Spleen (tissue), 11 donors: ENCODE measurements at regions not wholly inside any gene's neighbourhood (a gene's known extent, or its start where the extent isn't known, plus 50 kb on each side); places are given as distances from the start of the nearest gene placed in this dataset.
"Not testable (repeated sequence)": the region's sequence is repeated elsewhere in the genome, so short reads cannot be mapped to it uniquely, and the experiment has no call there.

Source experiments
- DNase-seq: peaks from one replicate; pipeline ENCODE4 v3.0.0-alpha.2; 2020
- H3K27ac ChIP-seq, 8 donors: fragments of 200-600 bp; sonication (generic) in 7 of 8; 1 replicate in 4 of 8; 2 replicates in 4 of 8; pipeline versions ENCODE4 v1.5.0 to v1.8.0; 2016 to 2021; ENCODE audit warnings: inconsistent platforms in 4 of 8, mild to moderate bottlenecking in 4 of 8, moderate library complexity in 1 of 8
- H3K27me3 ChIP-seq, 7 donors: fragments of 200-600 bp; sonication (generic) in 6 of 7; replicated peaks in 1 of 7; 1 replicate in 4 of 7; 2 replicates in 3 of 7; pipeline versions ENCODE4 v1.5.0 to v1.8.0; 2016 to 2021; ENCODE audit warnings: inconsistent platforms in 3 of 7, mild to moderate bottlenecking in 1 of 7
- H3K36me3 ChIP-seq, 6 donors: fragments of 200-600 bp; sonication (generic) in 5 of 6; 1 replicate in 4 of 6; 2 replicates in 2 of 6; pipeline versions ENCODE4 v1.5.0 to v1.8.0; 2016 to 2021; ENCODE audit warnings: inconsistent platforms in 2 of 6
- H3K4me1 ChIP-seq, 6 donors: fragments of 200-600 bp; sonication (generic) in 5 of 6; 1 replicate in 3 of 6; 2 replicates in 3 of 6; pipeline versions ENCODE4 v1.5.0 to v1.8.0; 2016 to 2021; ENCODE audit warnings: inconsistent platforms in 3 of 6
- H3K4me3 ChIP-seq, 8 donors: fragments of 200-600 bp; sonication (generic) in 7 of 8; 1 replicate in 4 of 8; 2 replicates in 4 of 8; pipeline versions ENCODE4 v1.5.0 to v1.8.0; 2016 to 2021; ENCODE audit warnings: inconsistent platforms in 4 of 8, mild to moderate bottlenecking in 4 of 8, moderate library complexity in 2 of 8
- H3K9me3 ChIP-seq, 8 donors: fragments of 200-600 bp; sonication (generic) in 7 of 8; 1 replicate in 4 of 8; 2 replicates in 4 of 8; pipeline versions ENCODE4 v1.5.0 to v1.8.0; 2016 to 2021; ENCODE audit warnings: inconsistent platforms in 4 of 8
- POLR2A ChIP-seq, 3 donors: fragments of 450-650 bp; IDR thresholded peaks; one replicate each; pipeline ENCODE4 v1.5.1; 2017; ENCODE audit warnings: antibody characterized with exemption in 3 of 3, mild to moderate bottlenecking in 1 of 3
- POLR2AphosphoS5 ChIP-seq, 3 donors: sonication (generic); formaldehyde crosslinking; IDR thresholded peaks; one replicate each; pipeline ENCODE4 v1.5.1; 2017; ENCODE audit warnings: antibody characterized with exemption in 3 of 3
- WGBS, 5 donors: extraction: QIAGEN DNeasy Blood & Tissue Kit in 3 of 5; methylation state at CpG; one replicate each; pipeline versions ENCODE4 v1.1.5 to v1.1.7; 2013 to 2018; 5-methylcytosine and 5-hydroxymethylcytosine counted together
- intact Hi-C: fragments of 100-400 bp; cut with DNase I; formaldehyde crosslinking; loops from one replicate; pipeline ENCODE4 v1.15.0; 2023; ENCODE audit warnings: low total_unique reads
- TF ChIP-seq, protein P1 (sequence below), 11 experiments: fragments of 200-600 bp in 7 of 11; fragments of 450-650 bp in 4 of 11; sonication (generic) in 4 of 11; IDR thresholded peaks in 8 of 11; conservative IDR thresholded peaks in 3 of 11; 1 replicate in 7 of 11; 2 replicates in 4 of 11; pipeline versions ENCODE4 v1.4.0 to v1.8.0; 2016 to 2021; ENCODE audit warnings: antibody characterized with exemption in 11 of 11, inconsistent platforms in 4 of 11, mild to moderate bottlenecking in 1 of 11
- donor health status: healthy with polysubstance abuse.
- donor health status: DM: no; HTN: no; CAD: no; lungs with moderate emphysema.
- donor health status: DM: no; HTN: no; CAD: no.
- donor health status: Bipolar disorder and iron deficiency.
- donor health status: healthy.
- donor health status: DM: no; HTN: no; CAD: no.
- donor health status: DM: yes; HTN: yes; CAD: no.

DNA sequence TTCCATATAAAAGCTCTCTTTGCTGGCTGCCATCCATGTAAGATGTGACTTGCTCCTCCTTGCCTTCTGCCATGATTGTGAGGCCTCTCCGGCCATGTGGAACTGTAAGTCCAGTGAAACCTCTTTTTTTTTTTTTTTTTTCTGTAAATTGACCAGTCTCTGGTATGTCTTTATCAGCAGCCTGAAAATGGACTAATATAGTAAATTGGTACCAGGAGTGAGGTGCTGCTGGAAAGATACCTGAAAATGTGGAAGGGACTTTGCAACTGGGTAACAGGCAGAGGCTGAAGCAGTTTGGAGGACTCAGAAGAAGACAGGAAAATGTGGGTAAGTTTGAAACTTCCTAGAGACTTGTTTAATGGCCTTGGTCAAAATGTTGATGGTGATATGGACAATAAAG, 124.3 kb upstream of the AADAT start:
- 77 to 95% (median 85%) methylated on average over 1 of the region's 1 CpG for WGBS, 5 donors
- Histone ChIP-seq H3K36me3 (no peaks in the 10 kb centered on the region), H3K9me3 (peaks cover 7 to 66% (median 63%) of the 10 kb centered on the region in 8 donors), H3K4me3 (no peak overlapping the region), H3K4me1 (no peaks in the 10 kb centered on the region), H3K27ac (no peak overlapping the region), H3K27me3 (no peaks in the 10 kb centered on the region)
- no peak for DNase-seq
- TF ChIP-seq POLR2A (IDR thresholded peaks at IDR 0.05) = no peak
- TF ChIP-seq POLR2AphosphoS5 (IDR thresholded peaks at IDR 0.05) = no peak
- TF ChIP-seq, protein P1, sequence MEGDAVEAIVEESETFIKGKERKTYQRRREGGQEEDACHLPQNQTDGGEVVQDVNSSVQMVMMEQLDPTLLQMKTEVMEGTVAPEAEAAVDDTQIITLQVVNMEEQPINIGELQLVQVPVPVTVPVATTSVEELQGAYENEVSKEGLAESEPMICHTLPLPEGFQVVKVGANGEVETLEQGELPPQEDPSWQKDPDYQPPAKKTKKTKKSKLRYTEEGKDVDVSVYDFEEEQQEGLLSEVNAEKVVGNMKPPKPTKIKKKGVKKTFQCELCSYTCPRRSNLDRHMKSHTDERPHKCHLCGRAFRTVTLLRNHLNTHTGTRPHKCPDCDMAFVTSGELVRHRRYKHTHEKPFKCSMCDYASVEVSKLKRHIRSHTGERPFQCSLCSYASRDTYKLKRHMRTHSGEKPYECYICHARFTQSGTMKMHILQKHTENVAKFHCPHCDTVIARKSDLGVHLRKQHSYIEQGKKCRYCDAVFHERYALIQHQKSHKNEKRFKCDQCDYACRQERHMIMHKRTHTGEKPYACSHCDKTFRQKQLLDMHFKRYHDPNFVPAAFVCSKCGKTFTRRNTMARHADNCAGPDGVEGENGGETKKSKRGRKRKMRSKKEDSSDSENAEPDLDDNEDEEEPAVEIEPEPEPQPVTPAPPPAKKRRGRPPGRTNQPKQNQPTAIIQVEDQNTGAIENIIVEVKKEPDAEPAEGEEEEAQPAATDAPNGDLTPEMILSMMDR (IDR thresholded peaks at IDR 0.05 in 8 of 11, conservative IDR thresholded peaks at IDR 0.05 in 3 of 11) = no peak
- intact Hi-C loops = no loop called here

DNA sequence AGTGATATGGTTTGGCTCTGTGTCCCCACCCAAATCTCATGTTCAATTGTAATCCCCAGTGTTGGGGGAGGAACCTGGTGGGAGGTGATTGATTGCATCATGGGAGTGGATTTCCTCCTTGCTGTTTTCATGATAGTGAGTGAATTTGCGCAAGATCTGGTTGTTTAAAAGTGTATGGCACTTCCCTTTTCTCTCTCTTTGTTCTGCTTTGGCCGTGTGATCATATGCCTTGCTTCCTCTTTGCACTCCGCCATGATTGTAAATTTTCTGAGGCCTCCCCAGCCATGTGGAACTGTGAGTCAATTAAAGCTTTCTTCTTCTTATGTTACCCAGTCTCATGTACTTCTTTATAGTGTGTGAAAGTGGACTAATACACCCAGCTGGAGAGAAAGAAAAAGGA, 113.0 kb upstream of the AADAT start:
- H3K27me3 ChIP-seq = peaks cover 0 to 4% (median 0%) of the 10 kb centered on the region in 7 donors
- WGBS, 5 donors = 21 to 47% (median 23%) methylated on average over 3 of the region's 3 CpGs
- DNase-seq = no peak
- peaks cover 0 to 57% (median 9%) of the 10 kb centered on the region in 8 donors for H3K9me3 ChIP-seq
- intact Hi-C loops = no loop called here
- no peak overlapping the region for H3K27ac ChIP-seq
- H3K36me3 ChIP-seq = no peaks in the 10 kb centered on the region
- H3K4me3 ChIP-seq = no peak overlapping the region
- no peaks in the 10 kb centered on the region for H3K4me1 ChIP-seq
- TF ChIP-seq POLR2AphosphoS5 (IDR thresholded peaks at IDR 0.05) (no peak), POLR2A (IDR thresholded peaks at IDR 0.05) (no peak)
- TF ChIP-seq, protein P1 (IDR thresholded peaks at IDR 0.05 in 8 of 11, conservative IDR thresholded peaks at IDR 0.05 in 3 of 11) = no peak

DNA sequence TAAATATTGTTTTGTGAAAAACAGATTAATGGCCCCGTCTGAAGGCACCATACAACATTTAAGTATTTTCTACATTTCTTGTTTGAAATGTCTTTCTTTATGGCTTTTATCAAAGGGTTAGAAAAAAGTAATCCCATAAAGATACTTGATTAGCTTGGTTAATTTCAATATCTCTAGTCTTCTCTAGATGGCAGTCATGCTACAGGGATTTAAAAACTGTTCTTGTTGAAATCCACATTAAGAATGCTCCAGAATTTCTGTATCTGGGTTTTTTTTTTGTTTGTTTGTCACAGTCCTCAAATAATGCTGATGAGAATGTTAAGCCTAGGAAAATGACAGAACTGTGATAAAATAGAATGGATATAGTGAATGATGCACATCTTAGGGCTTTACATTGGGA, 109.0 kb upstream of the AADAT start:
- H3K9me3 ChIP-seq = peaks cover 0 to 46% (median 8%) of the 10 kb centered on the region in 8 donors

DNA sequence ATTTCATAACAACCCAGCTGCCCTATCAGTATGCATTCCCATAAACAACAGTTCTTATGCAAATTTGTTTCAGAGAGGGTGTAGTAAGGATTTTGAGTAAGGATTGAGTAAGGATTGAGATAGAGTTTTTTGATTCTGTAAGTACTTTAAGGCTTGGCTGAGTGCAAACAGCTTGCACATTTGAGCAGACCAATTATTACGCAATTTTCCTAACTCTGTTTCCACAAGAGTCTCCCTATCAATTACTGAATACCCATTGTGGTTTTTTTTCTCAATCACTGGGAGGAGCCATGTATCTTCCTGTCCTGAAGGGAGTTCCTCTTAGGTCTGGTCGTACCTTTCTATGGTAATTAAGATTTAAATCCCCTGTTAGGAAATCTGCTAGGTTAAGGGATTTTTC, 105.0 kb upstream of the AADAT start:
- DNase-seq, intact Hi-C loops, H3K36me3 ChIP-seq, H3K27me3 ChIP-seq, H3K27ac ChIP-seq, H3K4me1 ChIP-seq, H3K4me3 ChIP-seq, H3K9me3 ChIP-seq: not testable (repeated sequence)
- WGBS, 5 donors = 35 to 61% (median 52%) methylated on average over 2 of the region's 2 CpGs

More for the DNA sequence above, 109.0 kb upstream of the AADAT start:
- H3K27ac ChIP-seq = no peak overlapping the region
- 70 to 92% (median 82%) methylated on average over 1 of the region's 1 CpG for WGBS, 5 donors
- H3K4me1 ChIP-seq = no peaks in the 10 kb centered on the region
- intact Hi-C loops = no loop called here
- no peaks in the 10 kb centered on the region for H3K27me3 ChIP-seq
- no peak for DNase-seq
- no peak overlapping the region for H3K4me3 ChIP-seq
- TF ChIP-seq, protein P1 (IDR thresholded peaks at IDR 0.05 in 8 of 11, conservative IDR thresholded peaks at IDR 0.05 in 3 of 11) = no peak
- TF ChIP-seq POLR2AphosphoS5 (IDR thresholded peaks at IDR 0.05) (no peak), POLR2A (IDR thresholded peaks at IDR 0.05) (no peak)
- no peaks in the 10 kb centered on the region for H3K36me3 ChIP-seq

DNA sequence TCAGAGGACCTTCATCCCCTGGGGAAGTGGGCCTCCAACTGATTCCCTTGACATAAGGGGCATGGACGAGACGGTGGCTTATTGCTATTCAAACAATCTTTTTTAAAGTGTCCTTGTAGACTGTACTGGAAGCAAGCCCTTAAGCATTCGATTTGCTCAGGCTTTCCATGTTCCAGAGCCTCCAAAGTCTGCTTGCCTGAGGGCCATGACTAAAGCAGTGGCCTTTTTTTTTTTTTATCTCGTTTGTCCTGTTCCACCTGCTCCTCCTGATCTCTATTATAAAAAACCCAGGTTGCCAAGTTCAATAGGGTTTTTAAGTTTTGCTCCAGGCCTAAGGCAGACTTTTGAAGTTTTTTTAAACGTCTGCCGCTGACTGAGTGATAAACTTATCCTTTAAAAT, 103.7 kb upstream of the AADAT start:
- Histone ChIP-seq H3K27ac (no peak overlapping the region), H3K4me1 (no peaks in the 10 kb centered on the region), H3K27me3 (no peaks in the 10 kb centered on the region), H3K36me3 (no peaks in the 10 kb centered on the region), H3K4me3 (no peak overlapping the region), H3K9me3 (peaks cover 0 to 6% (median 0%) of the 10 kb centered on the region in 8 donors)
- WGBS, 5 donors = 69 to 83% (median 72%) methylated on average over 6 of the region's 6 CpGs
- TF ChIP-seq, protein P1 (IDR thresholded peaks at IDR 0.05 in 8 of 11, conservative IDR thresholded peaks at IDR 0.05 in 3 of 11) = no peak
- TF ChIP-seq POLR2A (IDR thresholded peaks at IDR 0.05) (no peak), POLR2AphosphoS5 (IDR thresholded peaks at IDR 0.05) (no peak)
- intact Hi-C loops = no loop called here
- DNase-seq = no peak
